KMS-11 (cell line): ENCODE measurements at regions not wholly inside any gene's neighbourhood (a gene's known extent, or its start where the extent isn't known, plus 50 kb on each side); places are given as distances from the start of the nearest gene placed in this dataset.

Source experiments
- H2AFZ ChIP-seq: fragments of 200-600 bp; sonication (generic); 2 replicates; pipeline ENCODE4 v1.6.1; 2016; ENCODE audit warnings: antibody characterized with exemption, mixed run types, low read depth
- H3K27ac ChIP-seq: fragments of 200-600 bp; sonication (generic); 2 replicates; pipeline ENCODE4 v1.6.1; 2016; ENCODE audit warnings: mild to moderate bottlenecking, mixed run types
- H3K27me3 ChIP-seq: fragments of 200-600 bp; sonication (generic); 2 replicates; pipeline ENCODE4 v1.6.1; 2017; ENCODE audit warnings: mild to moderate bottlenecking, low read depth, mixed run types, moderate library complexity; ENCODE audit not compliant: insufficient read depth
- H3K36me3 ChIP-seq: fragments of 200-600 bp; sonication (generic); 2 replicates; pipeline ENCODE4 v1.6.1; 2017; ENCODE audit warnings: mild to moderate bottlenecking, mixed run types; ENCODE audit not compliant: insufficient read depth
- H3K4me1 ChIP-seq: fragments of 200-600 bp; sonication (generic); 2 replicates; pipeline ENCODE4 v1.6.1; 2016; ENCODE audit warnings: mild to moderate bottlenecking, low read depth, mixed run types; ENCODE audit not compliant: poor library complexity, severe bottlenecking
- H3K4me2 ChIP-seq: fragments of 200-600 bp; sonication (generic); 2 replicates; pipeline ENCODE4 v1.7.0; 2016; ENCODE audit warnings: mild to moderate bottlenecking, mixed run types
- H3K4me3 ChIP-seq: fragments of 200-600 bp; sonication (generic); IDR thresholded peaks from 2 replicates; pipeline ENCODE4 v1.6.1; 2017; ENCODE audit warnings: low read depth, low read length, mixed read lengths; ENCODE audit not compliant: insufficient read depth
- H3K79me2 ChIP-seq: fragments of 200-600 bp; sonication (generic); 2 replicates; pipeline ENCODE4 v1.6.1; 2016; ENCODE audit warnings: low read depth, mixed run types; ENCODE audit not compliant: insufficient read depth
- H3K9ac ChIP-seq: fragments of 200-600 bp; sonication (generic); 2 replicates; pipeline ENCODE4 v1.6.1; 2016; ENCODE audit warnings: mild to moderate bottlenecking, mixed run types
- H4K20me1 ChIP-seq: fragments of 200-600 bp; sonication (generic); 2 replicates; pipeline ENCODE4 v1.6.1; 2016; ENCODE audit warnings: mild to moderate bottlenecking, mixed run types; ENCODE audit not compliant: insufficient read depth
- TF ChIP-seq, protein P1 (sequence below): fragments of 200-600 bp; sonication (generic); conservative IDR thresholded peaks from 2 replicates; pipeline ENCODE4 v1.6.1; 2017; ENCODE audit warnings: low read depth, mild to moderate bottlenecking, antibody characterized with exemption, low read length, moderate library complexity, mixed read lengths

DNA sequence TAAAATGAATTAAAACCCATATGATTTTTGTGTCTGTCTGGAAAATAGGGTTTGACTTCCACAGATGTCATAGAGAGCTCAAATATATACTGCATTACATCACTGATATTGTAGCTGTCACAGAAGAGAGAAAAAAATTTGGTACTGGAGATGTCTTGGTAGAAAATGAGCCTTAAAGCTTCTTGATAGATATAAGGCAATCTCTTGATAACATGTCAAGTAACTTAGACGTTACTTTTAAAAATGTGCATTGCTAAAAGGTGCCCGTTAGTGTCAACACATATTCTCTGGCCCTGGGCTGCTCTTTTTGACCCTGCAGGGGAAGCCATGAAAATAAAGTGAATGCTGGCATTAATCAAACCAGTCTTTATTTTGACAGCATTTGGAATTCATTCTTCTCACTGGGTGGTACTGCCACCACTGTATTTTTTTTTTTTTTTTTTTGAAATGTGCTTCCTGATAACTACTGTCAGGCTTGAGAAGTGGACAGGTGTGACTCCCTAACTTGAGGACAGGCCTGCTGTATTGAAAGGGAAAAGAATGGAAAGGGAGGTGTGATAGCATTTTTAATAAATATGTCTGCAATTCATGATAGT, 53.0 kb upstream of the RAPGEF2 start:
- H4K20me1 ChIP-seq: no peaks in the 10 kb centered on the region
- H3K9ac ChIP-seq: no peak overlapping the region
- no peak overlapping the region for H3K27ac ChIP-seq
- TF ChIP-seq, protein P1, sequence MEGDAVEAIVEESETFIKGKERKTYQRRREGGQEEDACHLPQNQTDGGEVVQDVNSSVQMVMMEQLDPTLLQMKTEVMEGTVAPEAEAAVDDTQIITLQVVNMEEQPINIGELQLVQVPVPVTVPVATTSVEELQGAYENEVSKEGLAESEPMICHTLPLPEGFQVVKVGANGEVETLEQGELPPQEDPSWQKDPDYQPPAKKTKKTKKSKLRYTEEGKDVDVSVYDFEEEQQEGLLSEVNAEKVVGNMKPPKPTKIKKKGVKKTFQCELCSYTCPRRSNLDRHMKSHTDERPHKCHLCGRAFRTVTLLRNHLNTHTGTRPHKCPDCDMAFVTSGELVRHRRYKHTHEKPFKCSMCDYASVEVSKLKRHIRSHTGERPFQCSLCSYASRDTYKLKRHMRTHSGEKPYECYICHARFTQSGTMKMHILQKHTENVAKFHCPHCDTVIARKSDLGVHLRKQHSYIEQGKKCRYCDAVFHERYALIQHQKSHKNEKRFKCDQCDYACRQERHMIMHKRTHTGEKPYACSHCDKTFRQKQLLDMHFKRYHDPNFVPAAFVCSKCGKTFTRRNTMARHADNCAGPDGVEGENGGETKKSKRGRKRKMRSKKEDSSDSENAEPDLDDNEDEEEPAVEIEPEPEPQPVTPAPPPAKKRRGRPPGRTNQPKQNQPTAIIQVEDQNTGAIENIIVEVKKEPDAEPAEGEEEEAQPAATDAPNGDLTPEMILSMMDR: no peak
- H3K27me3 ChIP-seq: peaks cover 4% of the 10 kb centered on the region; the same call in 1 of the 2 replicates
- H2AFZ ChIP-seq: no peak overlapping the region
- peaks cover 42% of the 10 kb centered on the region for H3K4me1 ChIP-seq
- H3K79me2 ChIP-seq: no peaks in the 10 kb centered on the region
- no peak overlapping the region; the same call in 1 of the 2 replicates for H3K4me2 ChIP-seq
- no peak overlapping the region for H3K4me3 ChIP-seq
- no peaks in the 10 kb centered on the region for H3K36me3 ChIP-seq

DNA sequence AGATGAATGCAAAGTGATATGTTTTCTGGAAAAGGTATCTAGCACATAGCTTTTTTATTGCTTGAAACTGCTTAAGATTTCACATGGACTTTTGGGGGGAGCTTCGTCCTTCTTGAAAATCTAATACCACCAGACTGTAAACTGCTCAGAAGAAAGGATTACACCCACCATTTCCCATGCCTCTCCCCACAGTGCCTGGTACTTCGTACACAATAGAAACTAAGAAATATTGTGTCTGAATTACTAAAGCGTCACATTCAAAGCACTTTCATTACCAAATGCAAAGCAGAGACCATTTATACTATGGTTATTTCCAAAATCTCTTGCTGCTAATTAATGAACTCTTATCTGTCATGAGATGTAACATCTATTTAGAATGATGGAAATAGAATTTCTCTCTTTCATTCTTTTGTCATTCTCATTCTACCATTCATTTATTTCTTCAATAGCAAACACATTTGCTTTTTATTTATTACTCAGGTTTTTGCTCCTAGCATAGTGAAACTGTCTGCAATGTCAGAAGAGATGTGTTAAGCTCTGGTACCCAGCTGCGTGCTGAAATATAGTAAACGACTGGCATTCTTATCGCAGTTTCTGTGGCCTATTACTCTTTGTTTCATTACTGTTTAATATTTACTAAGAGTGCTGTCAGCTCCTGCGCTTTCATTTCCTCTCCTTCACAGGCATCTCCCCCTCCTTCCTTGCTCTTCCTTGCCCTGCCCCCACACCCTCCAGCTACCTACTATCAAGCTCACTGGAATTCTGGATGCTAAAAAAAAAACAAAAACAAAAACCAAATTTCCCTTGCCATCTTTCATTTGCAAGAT, 51.4 kb upstream of the RAPGEF2 start:
- TF ChIP-seq, protein P1: no peak
- no peak overlapping the region for H2AFZ ChIP-seq
- H4K20me1 ChIP-seq: no peaks in the 10 kb centered on the region
- H3K36me3 ChIP-seq: no peaks in the 10 kb centered on the region
- peak overlapping the region; percentile 87 for H3K4me2 ChIP-seq
- H3K27me3 ChIP-seq: peaks cover 4% of the 10 kb centered on the region; the same call in 1 of the 2 replicates
- H3K27ac ChIP-seq: peak overlapping the region; percentile 19; the same call in 1 of the 2 replicates
- no peaks in the 10 kb centered on the region for H3K79me2 ChIP-seq
- H3K4me3 ChIP-seq: no peak overlapping the region
- no peak overlapping the region for H3K9ac ChIP-seq
- peaks cover 26% of the 10 kb centered on the region for H3K4me1 ChIP-seq

DNA sequence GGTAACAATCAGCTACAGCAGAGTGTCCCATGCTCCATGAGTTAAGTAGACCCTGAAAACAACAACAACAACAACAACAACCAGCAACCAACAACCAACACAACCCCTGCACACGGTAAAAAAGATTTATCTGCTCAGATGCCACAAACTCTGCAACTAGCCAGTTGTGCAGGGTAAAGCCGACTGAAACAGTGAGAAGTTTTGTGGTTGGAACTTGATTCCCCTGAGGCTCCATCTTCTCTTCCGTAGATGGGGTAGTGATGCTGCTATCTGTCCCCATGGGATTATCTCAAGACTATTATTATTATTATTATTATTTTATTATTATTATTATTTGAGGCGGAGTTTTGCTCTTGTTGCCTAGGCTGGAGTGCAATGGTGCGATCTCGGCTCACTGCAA, 50.6 kb upstream of the RAPGEF2 start:
- Histone ChIP-seq H4K20me1 (no peaks in the 10 kb centered on the region), H3K27me3 (peaks cover 4% of the 10 kb centered on the region; the same call in 1 of the 2 replicates), H3K9ac (no peak overlapping the region), H3K27ac (no peak overlapping the region), H3K4me1 (peaks cover 24% of the 10 kb centered on the region), H3K4me3 (no peak overlapping the region), H3K79me2 (no peaks in the 10 kb centered on the region), H3K4me2 (peak overlapping the region; percentile 87), H3K36me3 (no peaks in the 10 kb centered on the region), H2AFZ (no peak overlapping the region)
- TF ChIP-seq, protein P1: no peak
